ENCODE measurements at regions not wholly inside any gene's neighbourhood (a gene's known extent, or its start where the extent isn't known, plus 50 kb on each side); places are given as distances from the start of the nearest gene placed in this dataset.

DNA sequence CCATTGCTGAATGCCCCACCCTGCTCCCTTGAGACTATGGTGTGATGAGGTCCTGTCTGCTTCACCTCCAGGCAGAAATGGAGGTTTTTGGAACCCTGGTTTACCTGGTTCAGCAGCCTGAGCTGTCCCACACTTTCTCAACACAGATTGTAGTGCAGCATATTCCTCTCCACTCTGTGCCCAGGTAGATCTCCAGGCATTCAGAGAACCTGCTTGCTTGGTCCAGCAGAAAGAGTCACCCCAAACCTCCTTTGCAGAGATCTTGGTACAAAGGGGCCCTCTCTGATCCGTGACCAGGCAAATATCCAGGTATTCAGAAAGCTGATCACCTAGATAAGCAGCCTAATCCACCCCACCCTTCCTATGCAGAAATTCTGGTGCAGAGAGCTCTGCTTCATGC, 1288.2 kb upstream of the CRIM1 start:
- Mint-ChIP-seq H3K4me1 (no peaks in the 10 kb centered on the region), H3K27ac (no peak overlapping the region), H3K9me3 (peaks cover 13% of the 10 kb centered on the region), H3K36me3 (ENCODE audit: low read depth) (no peaks in the 10 kb centered on the region), H3K27me3 (no peaks in the 10 kb centered on the region), H3K4me3 (no peak overlapping the region)
- TF ChIP-seq, protein P1, sequence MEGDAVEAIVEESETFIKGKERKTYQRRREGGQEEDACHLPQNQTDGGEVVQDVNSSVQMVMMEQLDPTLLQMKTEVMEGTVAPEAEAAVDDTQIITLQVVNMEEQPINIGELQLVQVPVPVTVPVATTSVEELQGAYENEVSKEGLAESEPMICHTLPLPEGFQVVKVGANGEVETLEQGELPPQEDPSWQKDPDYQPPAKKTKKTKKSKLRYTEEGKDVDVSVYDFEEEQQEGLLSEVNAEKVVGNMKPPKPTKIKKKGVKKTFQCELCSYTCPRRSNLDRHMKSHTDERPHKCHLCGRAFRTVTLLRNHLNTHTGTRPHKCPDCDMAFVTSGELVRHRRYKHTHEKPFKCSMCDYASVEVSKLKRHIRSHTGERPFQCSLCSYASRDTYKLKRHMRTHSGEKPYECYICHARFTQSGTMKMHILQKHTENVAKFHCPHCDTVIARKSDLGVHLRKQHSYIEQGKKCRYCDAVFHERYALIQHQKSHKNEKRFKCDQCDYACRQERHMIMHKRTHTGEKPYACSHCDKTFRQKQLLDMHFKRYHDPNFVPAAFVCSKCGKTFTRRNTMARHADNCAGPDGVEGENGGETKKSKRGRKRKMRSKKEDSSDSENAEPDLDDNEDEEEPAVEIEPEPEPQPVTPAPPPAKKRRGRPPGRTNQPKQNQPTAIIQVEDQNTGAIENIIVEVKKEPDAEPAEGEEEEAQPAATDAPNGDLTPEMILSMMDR (IDR thresholded peaks at IDR 0.05) = no peak
- DNase-seq (no peak), ATAC-seq (ENCODE audit: low read depth) (no peak)
- CTCF ChIA-PET = no interaction called here
- intact Hi-C loops (cut with micrococcal nuclease) = no loop called here
- POLR2A ChIA-PET = no interaction called here

DNA sequence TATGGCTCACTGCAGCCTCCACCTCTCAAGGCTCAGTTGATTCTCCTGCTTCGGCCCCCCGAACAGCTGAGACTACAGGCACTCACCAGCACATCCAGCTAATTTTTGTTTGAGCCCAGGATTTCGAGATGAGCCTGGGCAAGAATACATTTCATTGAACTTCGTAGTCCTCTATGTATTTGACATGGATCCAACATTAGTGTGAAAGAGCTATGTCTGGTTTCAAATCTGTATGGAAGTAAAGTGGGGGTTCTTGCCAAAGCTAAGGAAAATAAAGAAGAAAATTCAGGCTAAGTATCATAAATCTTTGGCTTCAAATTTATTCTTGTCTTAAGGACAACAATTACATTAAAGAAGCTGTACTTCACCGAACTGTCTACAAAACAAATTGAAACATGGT, 1291.7 kb upstream of the CRIM1 start:
- intact Hi-C loops (cut with micrococcal nuclease) = no loop called here
- Mint-ChIP-seq H3K9me3 (peaks cover 6% of the 10 kb centered on the region), H3K4me1 (no peaks in the 10 kb centered on the region), H3K27me3 (no peaks in the 10 kb centered on the region), H3K4me3 (no peak overlapping the region), H3K27ac (no peak overlapping the region), H3K36me3 (ENCODE audit: low read depth) (no peaks in the 10 kb centered on the region)
- CTCF ChIA-PET = no interaction called here
- POLR2A ChIA-PET = no interaction called here
- DNase-seq = no peak
- no peak for ATAC-seq (ENCODE audit: low read depth)
- TF ChIP-seq, protein P1 (IDR thresholded peaks at IDR 0.05) = no peak

DNA sequence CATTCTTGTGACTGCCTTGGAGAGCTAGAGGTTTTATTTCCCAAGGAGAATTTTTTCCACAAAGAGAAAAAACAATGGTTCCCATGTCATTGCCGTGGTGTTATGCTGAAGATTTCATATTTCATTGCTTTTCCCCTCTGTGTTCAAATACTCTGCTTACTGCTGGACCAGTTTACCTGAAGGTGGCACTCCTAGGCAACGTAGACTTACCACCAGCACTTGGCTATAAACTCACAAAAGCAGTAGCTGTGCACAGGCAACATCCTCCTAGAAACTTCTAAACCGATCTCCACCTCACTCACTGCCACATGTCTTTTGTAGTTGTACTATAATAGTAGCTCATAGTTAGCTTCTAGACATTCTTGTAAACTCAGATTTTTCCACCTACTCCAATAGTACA, 1319.7 kb upstream of the CRIM1 start:
- CTCF ChIA-PET = no interaction called here
- POLR2A ChIA-PET = no interaction called here
- TF ChIP-seq, protein P1 (IDR thresholded peaks at IDR 0.05) = no peak
- intact Hi-C loops (cut with micrococcal nuclease) = no loop called here
- no peak overlapping the region for H3K27ac Mint-ChIP-seq
- H3K4me3 Mint-ChIP-seq = no peak overlapping the region
- H3K9me3 Mint-ChIP-seq = peaks cover 10% of the 10 kb centered on the region
- ATAC-seq (ENCODE audit: low read depth) (no peak), DNase-seq (no peak)
- no peaks in the 10 kb centered on the region for H3K27me3 Mint-ChIP-seq
- no peaks in the 10 kb centered on the region for H3K36me3 Mint-ChIP-seq (ENCODE audit: low read depth)
- H3K4me1 Mint-ChIP-seq = no peaks in the 10 kb centered on the region

DNA sequence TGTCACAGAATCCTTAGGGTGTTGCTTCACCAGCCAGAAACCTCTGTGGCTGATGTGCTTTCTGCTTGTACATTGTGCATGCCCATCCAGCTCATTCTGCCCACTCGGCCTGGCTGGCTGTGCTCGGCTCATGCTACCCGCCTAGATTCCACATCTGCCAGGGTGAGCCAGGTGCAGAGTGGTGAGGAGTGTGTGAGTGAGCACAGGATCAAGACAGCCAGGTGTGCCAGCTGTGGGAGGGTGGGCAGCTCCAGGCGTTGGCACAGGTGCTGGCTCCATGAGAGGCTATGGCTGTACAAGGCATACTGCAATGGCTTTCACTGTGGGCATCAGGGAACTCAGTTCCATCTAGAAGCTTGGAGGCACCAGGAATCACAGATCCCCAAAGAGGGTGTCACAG, 1321.8 kb upstream of the CRIM1 start:
- TF ChIP-seq, protein P1 (IDR thresholded peaks at IDR 0.05) = no peak
- Mint-ChIP-seq H3K4me1 (no peaks in the 10 kb centered on the region), H3K27ac (no peak overlapping the region), H3K36me3 (ENCODE audit: low read depth) (no peaks in the 10 kb centered on the region), H3K9me3 (peaks cover 7% of the 10 kb centered on the region), H3K4me3 (no peak overlapping the region), H3K27me3 (no peaks in the 10 kb centered on the region)
- ChIA-PET POLR2A (no interaction called here), CTCF (interaction anchor here (0.6 kb wide), 1 partner anchor 17 kb away, joined by 3 read pairs; no protein-coding TSS in a partner anchor)
- ATAC-seq (ENCODE audit: low read depth) (no peak), DNase-seq (no peak)
- intact Hi-C loops (cut with micrococcal nuclease) = no loop called here

DNA sequence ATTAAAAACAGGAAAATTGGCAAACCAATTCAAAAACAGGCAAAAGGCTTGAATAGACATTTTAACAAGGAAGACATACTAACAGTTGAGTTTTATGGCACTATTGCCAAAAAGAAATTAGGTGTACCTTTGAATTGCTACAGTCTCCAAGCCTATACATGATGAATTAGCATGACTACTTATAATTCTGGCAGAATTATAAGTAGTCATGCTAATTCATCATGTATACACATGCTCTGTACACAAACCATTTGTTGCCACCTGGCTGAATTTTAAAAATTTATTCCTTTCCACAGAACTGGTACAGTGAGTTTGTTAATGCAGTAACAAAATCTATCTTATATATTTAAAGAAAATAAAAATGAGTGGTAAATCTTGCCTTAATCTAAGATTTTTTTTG, 1332.0 kb upstream of the CRIM1 start:
- no peaks in the 10 kb centered on the region for H3K27me3 Mint-ChIP-seq
- intact Hi-C loops (cut with micrococcal nuclease) = no loop called here
- H3K4me3 Mint-ChIP-seq = no peak overlapping the region
- ATAC-seq (ENCODE audit: low read depth) (no peak), DNase-seq (no peak)
- no peaks in the 10 kb centered on the region for H3K36me3 Mint-ChIP-seq (ENCODE audit: low read depth)
- POLR2A ChIA-PET = no interaction called here
- TF ChIP-seq, protein P1 (IDR thresholded peaks at IDR 0.05) = no peak
- H3K4me1 Mint-ChIP-seq = no peaks in the 10 kb centered on the region
- CTCF ChIA-PET = no interaction called here
- no peaks in the 10 kb centered on the region for H3K9me3 Mint-ChIP-seq
- no peak overlapping the region for H3K27ac Mint-ChIP-seq

Data from activated B cell treated with CpG ODN at 0.5 μM for 24 hours (primary cell).